NCI-H2107 (cell line): ENCODE measurements at regions not wholly inside any gene's neighbourhood (a gene's known extent, or its start where the extent isn't known, plus 50 kb on each side); places are given as distances from the start of the nearest gene placed in this dataset.

Source experiments
- DNase-seq: peaks from one replicate; lab custom pipeline; 2025; lab: John Stamatoyannopoulos, UW

- DNase-seq = no peak
These were observed 2603.2 kb downstream of the PCDH7 start for GRCh38 chr4:33323393-33323792.

GRCh38 chr4:33334416-33334815 is 2614.2 kb downstream of the PCDH7 start:
- no peak for DNase-seq

- DNase-seq = no peak
These were observed 2619.6 kb downstream of the PCDH7 start for GRCh38 chr4:33339762-33340161.

- no peak for DNase-seq
These were observed 2620.0 kb downstream of the PCDH7 start for GRCh38 chr4:33340168-33340567.

GRCh38 chr4:33349376-33349775 is 2629.2 kb downstream of the PCDH7 start:
- DNase-seq = no peak

- no peak for DNase-seq
These were observed 2637.0 kb downstream of the PCDH7 start for GRCh38 chr4:33357121-33357520.

- DNase-seq = no peak
These were observed 2649.3 kb downstream of the PCDH7 start for GRCh38 chr4:33369446-33369845.

- DNase-seq = no peak
These were observed 2661.6 kb downstream of the PCDH7 start for GRCh38 chr4:33381816-33382215.

- no peak for DNase-seq
These were observed 2666.6 kb downstream of the PCDH7 start for GRCh38 chr4:33386764-33387163.

GRCh38 chr4:33390976-33391375 is 2670.8 kb downstream of the PCDH7 start:
- DNase-seq = no peak

GRCh38 chr4:33395731-33396485 is 2675.7 kb downstream of the PCDH7 start:
- DNase-seq = no peak

- no peak for DNase-seq
These were observed 2680.3 kb downstream of the PCDH7 start for GRCh38 chr4:33400504-33400903.

- no peak for DNase-seq
These were observed 2687.3 kb downstream of the PCDH7 start for GRCh38 chr4:33407496-33407895.

GRCh38 chr4:33411182-33411581 is 2691.0 kb downstream of the PCDH7 start:
- no peak for DNase-seq

- DNase-seq = no peak
These were observed 2701.7 kb downstream of the PCDH7 start for GRCh38 chr4:33421887-33422286.

GRCh38 chr4:33422656-33423055 is 2702.5 kb downstream of the PCDH7 start:
- DNase-seq = no peak

GRCh38 chr4:33425936-33426335 is 2705.8 kb downstream of the PCDH7 start:
- no peak for DNase-seq

GRCh38 chr4:33427676-33428075 is 2707.5 kb downstream of the PCDH7 start:
- DNase-seq = no peak

GRCh38 chr4:33429971-33430370 is 2709.8 kb downstream of the PCDH7 start:
- no peak for DNase-seq

- DNase-seq = no peak
These were observed 2717.2 kb downstream of the PCDH7 start for GRCh38 chr4:33437406-33437805.

- DNase-seq = no peak
These were observed 2726.8 kb downstream of the PCDH7 start for GRCh38 chr4:33446953-33447352.

- no peak for DNase-seq
These were observed 2728.8 kb downstream of the PCDH7 start for GRCh38 chr4:33448948-33449347.

- no peak for DNase-seq
These were observed 2733.3 kb downstream of the PCDH7 start for GRCh38 chr4:33453436-33453835.

GRCh38 chr4:33453916-33454315 is 2733.7 kb downstream of the PCDH7 start:
- no peak for DNase-seq
